Prostate gland (tissue), 2 donors: ENCODE measurements at regions not wholly inside any gene's neighbourhood (a gene's known extent, or its start where the extent isn't known, plus 50 kb on each side); places are given as distances from the start of the nearest gene placed in this dataset.

Source experiments
- CTCF ChIP-seq, 4 experiments: fragments of 200-600 bp in 2 of 4; fragments of 450-650 bp in 2 of 4; sonication (generic) in 2 of 4; IDR thresholded peaks; 1 replicate in 3 of 4; 2 replicates in 1 of 4; pipeline ENCODE4 v1.5.1; 2016 to 2019; ENCODE audit warnings: antibody characterized with exemption in 4 of 4, mild to moderate bottlenecking in 2 of 4, moderate library complexity in 2 of 4
- POLR2A ChIP-seq: fragments of 450-650 bp; IDR thresholded peaks from one replicate; pipeline ENCODE4 v1.6.1; 2016; ENCODE audit warnings: antibody characterized with exemption, mild to moderate bottlenecking
- POLR2AphosphoS5 ChIP-seq: sonication (generic); formaldehyde crosslinking; IDR thresholded peaks from one replicate; pipeline ENCODE4 v1.6.1; 2017; ENCODE audit warnings: antibody characterized with exemption

GRCh38 chr1:198449261-198449660 is 91.2 kb downstream of the ATP6V1G3 start:
- TF ChIP-seq CTCF (IDR thresholded peaks at IDR 0.05) (no peak), POLR2A (no peak), POLR2AphosphoS5 (no peak)
